ENCODE measurements at regions not wholly inside any gene's neighbourhood (a gene's known extent, or its start where the extent isn't known, plus 50 kb on each side); places are given as distances from the start of the nearest gene placed in this dataset.
"Not testable (repeated sequence)": the region's sequence is repeated elsewhere in the genome, so short reads cannot be mapped to it uniquely, and the experiment has no call there.

- intact Hi-C loops (cut with DNase I; ENCODE audit: low total_unique reads): loop anchor here (5.0 kb wide), 1 partner anchor 325 kb away; no protein-coding TSS in a partner anchor
- no peaks in the 10 kb centered on the region for H3K27me3 ChIP-seq
Observed at GRCh38 chr17:63082273-63082861, 116.3 kb downstream of the TANC2 start.

DNA sequence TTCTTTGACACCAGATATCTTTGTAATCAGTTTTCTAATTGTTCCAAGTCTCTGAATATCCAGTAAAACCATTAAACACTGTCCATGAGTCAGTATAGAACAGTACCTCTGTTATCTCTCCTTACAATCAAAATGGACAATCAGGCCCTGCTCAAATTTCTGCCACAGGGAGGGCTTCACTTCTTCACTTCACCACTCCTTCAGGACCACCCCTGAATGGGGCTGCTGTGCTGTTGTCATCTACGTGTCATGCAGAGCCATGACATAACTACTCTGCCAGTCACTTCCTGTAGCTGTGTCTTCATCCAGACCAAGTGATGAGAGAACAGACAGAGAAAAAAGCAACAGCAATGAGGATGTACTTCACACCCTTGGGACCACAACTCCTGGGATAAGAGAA lies 116.9 kb downstream of the TANC2 start:
- no peaks in the 10 kb centered on the region for H3K27me3 ChIP-seq
- TF ChIP-seq, protein P1, sequence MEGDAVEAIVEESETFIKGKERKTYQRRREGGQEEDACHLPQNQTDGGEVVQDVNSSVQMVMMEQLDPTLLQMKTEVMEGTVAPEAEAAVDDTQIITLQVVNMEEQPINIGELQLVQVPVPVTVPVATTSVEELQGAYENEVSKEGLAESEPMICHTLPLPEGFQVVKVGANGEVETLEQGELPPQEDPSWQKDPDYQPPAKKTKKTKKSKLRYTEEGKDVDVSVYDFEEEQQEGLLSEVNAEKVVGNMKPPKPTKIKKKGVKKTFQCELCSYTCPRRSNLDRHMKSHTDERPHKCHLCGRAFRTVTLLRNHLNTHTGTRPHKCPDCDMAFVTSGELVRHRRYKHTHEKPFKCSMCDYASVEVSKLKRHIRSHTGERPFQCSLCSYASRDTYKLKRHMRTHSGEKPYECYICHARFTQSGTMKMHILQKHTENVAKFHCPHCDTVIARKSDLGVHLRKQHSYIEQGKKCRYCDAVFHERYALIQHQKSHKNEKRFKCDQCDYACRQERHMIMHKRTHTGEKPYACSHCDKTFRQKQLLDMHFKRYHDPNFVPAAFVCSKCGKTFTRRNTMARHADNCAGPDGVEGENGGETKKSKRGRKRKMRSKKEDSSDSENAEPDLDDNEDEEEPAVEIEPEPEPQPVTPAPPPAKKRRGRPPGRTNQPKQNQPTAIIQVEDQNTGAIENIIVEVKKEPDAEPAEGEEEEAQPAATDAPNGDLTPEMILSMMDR (IDR thresholded peaks at IDR 0.05): no peak
- no peaks in the 10 kb centered on the region for H3K4me1 ChIP-seq
- no peak overlapping the region for H3K27ac ChIP-seq
- no peak for DNase-seq
- no peaks in the 10 kb centered on the region for H3K9me3 ChIP-seq
- intact Hi-C loops (cut with DNase I; ENCODE audit: low total_unique reads): loop anchor here (5.0 kb wide), 1 partner anchor 324 kb away; no protein-coding TSS in a partner anchor
- no peaks in the 10 kb centered on the region for H3K36me3 ChIP-seq
- no peak overlapping the region for H3K4me3 ChIP-seq

More at GRCh38 chr17:63082273-63082861, 116.3 kb downstream of the TANC2 start:
- Histone ChIP-seq H3K27ac (no peak overlapping the region), H3K9me3 (no peaks in the 10 kb centered on the region), H3K4me1 (no peaks in the 10 kb centered on the region), H3K4me3 (no peak overlapping the region), H3K36me3 (no peaks in the 10 kb centered on the region)
- TF ChIP-seq, protein P1 (IDR thresholded peaks at IDR 0.05): peak in 1 of 2 experiments; percentile 22
- DNase-seq: no peak

DNA sequence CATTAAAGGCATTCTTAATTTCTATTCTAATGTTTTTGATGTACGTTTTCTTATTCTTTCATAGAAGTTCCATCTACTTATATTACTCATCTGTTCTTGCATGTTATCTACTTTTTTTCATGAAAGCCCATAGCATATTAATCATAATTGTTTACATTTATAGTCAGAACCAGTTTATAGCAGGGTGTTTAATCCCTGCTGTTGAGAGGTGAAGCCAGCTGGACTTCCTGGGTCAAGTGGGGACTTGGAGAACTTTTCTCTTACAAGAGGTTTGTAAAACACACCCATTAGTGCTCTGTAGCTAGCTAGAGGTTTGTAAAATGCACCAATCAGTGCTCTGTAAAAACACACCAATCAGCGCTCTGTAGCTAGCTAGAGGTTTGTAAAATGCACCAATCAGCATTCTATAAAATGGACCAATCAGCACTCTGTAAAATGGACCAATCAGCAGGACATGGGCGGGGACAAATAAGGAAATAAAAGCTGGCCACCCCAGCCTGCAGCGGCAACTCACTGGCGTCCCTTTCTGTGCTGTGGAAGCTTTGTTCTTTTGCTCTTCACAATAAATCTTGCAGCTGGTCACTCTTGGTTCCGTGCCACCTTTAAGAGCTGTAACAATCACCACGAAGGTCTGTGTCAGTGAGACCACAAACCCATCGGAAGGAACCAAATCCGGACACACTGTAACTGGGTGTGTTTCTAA lies 120.6 kb downstream of the TANC2 start:
- Histone ChIP-seq H3K36me3 (no peaks in the 10 kb centered on the region), H3K4me1 (no peaks in the 10 kb centered on the region), H3K4me3 (no peak overlapping the region), H3K27me3 (no peaks in the 10 kb centered on the region), H3K27ac (no peak overlapping the region), H3K9me3 (no peaks in the 10 kb centered on the region)
- DNase-seq: no peak
- intact Hi-C loops (cut with DNase I; ENCODE audit: low total_unique reads): no loop called here
- TF ChIP-seq, protein P1 (IDR thresholded peaks at IDR 0.05): no peak

- H3K36me3 ChIP-seq; H3K27me3 ChIP-seq; H3K9me3 ChIP-seq; H3K4me1 ChIP-seq; H3K27ac ChIP-seq; H3K4me3 ChIP-seq; DNase-seq; intact Hi-C loops (cut with DNase I; ENCODE audit: low total_unique reads): not testable (repeated sequence)
Observed at GRCh38 chr17:63090358-63091114, 124.5 kb downstream of the TANC2 start.

DNA sequence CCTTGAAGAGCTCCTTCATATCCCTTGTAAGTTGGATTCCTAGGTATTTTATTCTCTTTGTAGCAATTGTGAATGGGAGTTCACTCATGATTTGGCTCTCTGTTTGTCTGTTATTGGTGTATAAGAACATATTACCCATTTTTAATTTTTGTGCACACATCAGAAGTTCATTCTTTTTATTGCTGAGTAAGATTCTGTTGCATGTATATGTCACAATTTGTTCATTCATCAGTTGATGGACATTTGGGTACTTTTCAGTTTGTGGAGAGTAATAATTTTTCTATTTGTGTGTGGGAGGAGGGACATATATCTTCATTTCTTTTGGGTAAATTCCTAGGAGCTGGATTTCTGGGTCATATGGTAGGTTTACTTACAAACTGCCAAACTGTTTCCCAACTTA lies 125.9 kb downstream of the TANC2 start:
- H3K4me1 ChIP-seq; DNase-seq; H3K4me3 ChIP-seq; H3K36me3 ChIP-seq; intact Hi-C loops (cut with DNase I; ENCODE audit: low total_unique reads); H3K9me3 ChIP-seq; H3K27ac ChIP-seq; H3K27me3 ChIP-seq: not testable (repeated sequence)

- Histone ChIP-seq H3K4me3 (no peak overlapping the region), H3K27ac (no peak overlapping the region), H3K4me1 (no peaks in the 10 kb centered on the region), H3K9me3 (no peaks in the 10 kb centered on the region), H3K27me3 (no peaks in the 10 kb centered on the region), H3K36me3 (no peaks in the 10 kb centered on the region)
- TF ChIP-seq, protein P1 (IDR thresholded peaks at IDR 0.05): no peak
- no peak for DNase-seq
- intact Hi-C loops (cut with DNase I; ENCODE audit: low total_unique reads): no loop called here
Observed at GRCh38 chr17:63094631-63095030, 128.6 kb downstream of the TANC2 start.

Data from tibial artery (tissue), 4 donors.